ENCODE measurements at regions not wholly inside any gene's neighbourhood (a gene's known extent, or its start where the extent isn't known, plus 50 kb on each side); places are given as distances from the start of the nearest gene placed in this dataset.

DNA sequence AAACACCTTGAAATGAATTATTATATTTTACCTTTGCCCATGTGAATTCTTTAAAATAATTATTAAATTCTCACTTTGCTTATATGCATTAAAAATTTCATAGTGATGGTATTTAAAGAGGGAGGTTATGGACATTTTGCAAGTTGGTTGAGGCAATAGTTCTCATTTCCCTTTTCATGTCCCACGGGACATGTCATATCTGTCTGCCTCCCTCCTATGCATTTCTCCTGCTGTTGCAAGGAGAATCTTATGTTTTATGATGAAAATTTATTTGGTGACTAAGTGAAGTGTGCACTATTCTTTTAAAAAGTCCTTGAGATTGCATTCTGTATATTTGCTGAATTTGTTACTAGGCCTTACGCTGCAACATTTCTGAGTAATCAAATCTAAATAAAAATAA lies 67.2 kb downstream of the UTRN start:
- TF ChIP-seq, protein P1, sequence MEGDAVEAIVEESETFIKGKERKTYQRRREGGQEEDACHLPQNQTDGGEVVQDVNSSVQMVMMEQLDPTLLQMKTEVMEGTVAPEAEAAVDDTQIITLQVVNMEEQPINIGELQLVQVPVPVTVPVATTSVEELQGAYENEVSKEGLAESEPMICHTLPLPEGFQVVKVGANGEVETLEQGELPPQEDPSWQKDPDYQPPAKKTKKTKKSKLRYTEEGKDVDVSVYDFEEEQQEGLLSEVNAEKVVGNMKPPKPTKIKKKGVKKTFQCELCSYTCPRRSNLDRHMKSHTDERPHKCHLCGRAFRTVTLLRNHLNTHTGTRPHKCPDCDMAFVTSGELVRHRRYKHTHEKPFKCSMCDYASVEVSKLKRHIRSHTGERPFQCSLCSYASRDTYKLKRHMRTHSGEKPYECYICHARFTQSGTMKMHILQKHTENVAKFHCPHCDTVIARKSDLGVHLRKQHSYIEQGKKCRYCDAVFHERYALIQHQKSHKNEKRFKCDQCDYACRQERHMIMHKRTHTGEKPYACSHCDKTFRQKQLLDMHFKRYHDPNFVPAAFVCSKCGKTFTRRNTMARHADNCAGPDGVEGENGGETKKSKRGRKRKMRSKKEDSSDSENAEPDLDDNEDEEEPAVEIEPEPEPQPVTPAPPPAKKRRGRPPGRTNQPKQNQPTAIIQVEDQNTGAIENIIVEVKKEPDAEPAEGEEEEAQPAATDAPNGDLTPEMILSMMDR (IDR thresholded peaks at IDR 0.05), result no peak
- TF ChIP-seq, protein P2, sequence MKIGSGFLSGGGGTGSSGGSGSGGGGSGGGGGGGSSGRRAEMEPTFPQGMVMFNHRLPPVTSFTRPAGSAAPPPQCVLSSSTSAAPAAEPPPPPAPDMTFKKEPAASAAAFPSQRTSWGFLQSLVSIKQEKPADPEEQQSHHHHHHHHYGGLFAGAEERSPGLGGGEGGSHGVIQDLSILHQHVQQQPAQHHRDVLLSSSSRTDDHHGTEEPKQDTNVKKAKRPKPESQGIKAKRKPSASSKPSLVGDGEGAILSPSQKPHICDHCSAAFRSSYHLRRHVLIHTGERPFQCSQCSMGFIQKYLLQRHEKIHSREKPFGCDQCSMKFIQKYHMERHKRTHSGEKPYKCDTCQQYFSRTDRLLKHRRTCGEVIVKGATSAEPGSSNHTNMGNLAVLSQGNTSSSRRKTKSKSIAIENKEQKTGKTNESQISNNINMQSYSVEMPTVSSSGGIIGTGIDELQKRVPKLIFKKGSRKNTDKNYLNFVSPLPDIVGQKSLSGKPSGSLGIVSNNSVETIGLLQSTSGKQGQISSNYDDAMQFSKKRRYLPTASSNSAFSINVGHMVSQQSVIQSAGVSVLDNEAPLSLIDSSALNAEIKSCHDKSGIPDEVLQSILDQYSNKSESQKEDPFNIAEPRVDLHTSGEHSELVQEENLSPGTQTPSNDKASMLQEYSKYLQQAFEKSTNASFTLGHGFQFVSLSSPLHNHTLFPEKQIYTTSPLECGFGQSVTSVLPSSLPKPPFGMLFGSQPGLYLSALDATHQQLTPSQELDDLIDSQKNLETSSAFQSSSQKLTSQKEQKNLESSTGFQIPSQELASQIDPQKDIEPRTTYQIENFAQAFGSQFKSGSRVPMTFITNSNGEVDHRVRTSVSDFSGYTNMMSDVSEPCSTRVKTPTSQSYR (CRISPR knock-in tag; IDR thresholded peaks at IDR 0.05), result no peak
- TF ChIP-seq KAT7 (CRISPR knock-in tag; IDR thresholded peaks at IDR 0.05; ENCODE audit: borderline replicate concordance), result no peak
- TF ChIP-seq, protein P3, sequence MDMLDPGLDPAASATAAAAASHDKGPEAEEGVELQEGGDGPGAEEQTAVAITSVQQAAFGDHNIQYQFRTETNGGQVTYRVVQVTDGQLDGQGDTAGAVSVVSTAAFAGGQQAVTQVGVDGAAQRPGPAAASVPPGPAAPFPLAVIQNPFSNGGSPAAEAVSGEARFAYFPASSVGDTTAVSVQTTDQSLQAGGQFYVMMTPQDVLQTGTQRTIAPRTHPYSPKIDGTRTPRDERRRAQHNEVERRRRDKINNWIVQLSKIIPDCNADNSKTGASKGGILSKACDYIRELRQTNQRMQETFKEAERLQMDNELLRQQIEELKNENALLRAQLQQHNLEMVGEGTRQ (CRISPR knock-in tag; IDR thresholded peaks at IDR 0.05), result no peak
- no peak for TF ChIP-seq ZBTB21 (CRISPR knock-in tag; IDR thresholded peaks at IDR 0.05; ENCODE audit: borderline replicate concordance)
- no peak for TF ChIP-seq NR2C2 (CRISPR knock-in tag; IDR thresholded peaks at IDR 0.05)
- no peak for TF ChIP-seq ZNF416 (CRISPR knock-in tag; IDR thresholded peaks at IDR 0.05)
- TF ChIP-seq CBFB (CRISPR knock-in tag; IDR thresholded peaks at IDR 0.05; ENCODE audit: low read depth), result no peak
- TF ChIP-seq FOXK1 (CRISPR knock-in tag; IDR thresholded peaks at IDR 0.05), result no peak
- no peak for TF ChIP-seq TCF7 (CRISPR knock-in tag; IDR thresholded peaks at IDR 0.05; ENCODE audit: low read depth)

Measured in WTC11 (cell line).